Uterus (tissue), 3 donors: ENCODE measurements at regions not wholly inside any gene's neighbourhood (a gene's known extent, or its start where the extent isn't known, plus 50 kb on each side); places are given as distances from the start of the nearest gene placed in this dataset.

ENCODE experiments used
- DNase-seq, 2 donors: peaks; one replicate each; pipeline ENCODE4 v3.0.0-alpha.2; 2019 to 2020
- H3K27ac ChIP-seq, 2 donors: fragments of 200-600 bp; sonication (generic); 1 replicate in 1 of 2; 2 replicates in 1 of 2; pipeline ENCODE4 v1.5.1; 2016 to 2018
- H3K27me3 ChIP-seq, 2 donors: fragments of 200-600 bp; sonication (generic); one replicate each; pipeline ENCODE4 v1.5.1; 2018 to 2019; ENCODE audit warnings: control low read depth in 1 of 2
- H3K36me3 ChIP-seq, 2 donors: fragments of 200-600 bp; sonication (generic); one replicate each; pipeline ENCODE4 v1.5.1; 2019; ENCODE audit warnings: control low read depth in 1 of 2
- H3K4me1 ChIP-seq, 2 donors: fragments of 200-600 bp; sonication (generic); one replicate each; pipeline ENCODE4 v1.5.1; 2018 to 2019; ENCODE audit warnings: control low read depth in 1 of 2
- H3K4me3 ChIP-seq, 2 donors: fragments of 200-600 bp; sonication (generic); 1 replicate in 1 of 2; 2 replicates in 1 of 2; pipeline ENCODE4 v1.5.1; 2018 to 2019; ENCODE audit warnings: mild to moderate bottlenecking in 1 of 2
- H3K9me3 ChIP-seq, 2 donors: fragments of 200-600 bp; sonication (generic); one replicate each; pipeline ENCODE4 v1.5.1; 2019; ENCODE audit warnings: control low read depth in 1 of 2
- CTCF ChIP-seq, 4 experiments: fragments of 200-600 bp in 2 of 4; fragments of 450-650 bp in 2 of 4; sonication (generic) in 2 of 4; IDR thresholded peaks; one replicate each; pipeline ENCODE4 v1.5.1; 2016 to 2019; ENCODE audit warnings: antibody characterized with exemption in 4 of 4, mild to moderate bottlenecking in 2 of 4, moderate library complexity in 1 of 4
- POLR2A ChIP-seq, 2 donors: fragments of 450-650 bp; IDR thresholded peaks; one replicate each; pipeline ENCODE4 v1.6.1; 2016; ENCODE audit warnings: antibody characterized with exemption in 2 of 2, mild to moderate bottlenecking in 1 of 2, moderate library complexity in 1 of 2
- intact Hi-C: fragments of 100-400 bp; cut with DNase I; formaldehyde crosslinking; loops from one replicate; pipeline ENCODE4 v1.15.1; 2023; ENCODE audit warnings: low total_unique reads
- donor health status: DM: yes; HTN: yes; CAD: no.

- Histone ChIP-seq H3K9me3 (no peaks in the 10 kb centered on the region), H3K4me3 (no peak overlapping the region), H3K36me3 (no peaks in the 10 kb centered on the region), H3K27me3 (no peaks in the 10 kb centered on the region), H3K27ac (no peak overlapping the region), H3K4me1 (no peaks in the 10 kb centered on the region)
- TF ChIP-seq CTCF (IDR thresholded peaks at IDR 0.05) (no peak), POLR2A (IDR thresholded peaks at IDR 0.05) (no peak)
- intact Hi-C loops = no loop called here
- DNase-seq = no peak
These were observed 198.9 kb downstream of the FBXO8 start for GRCh38 chr4:174084542-174084941.

- DNase-seq = no peak
- Histone ChIP-seq H3K4me3 (no peak overlapping the region), H3K36me3 (no peaks in the 10 kb centered on the region), H3K27ac (no peak overlapping the region), H3K9me3 (no peaks in the 10 kb centered on the region), H3K4me1 (no peaks in the 10 kb centered on the region), H3K27me3 (no peaks in the 10 kb centered on the region)
- no peak for TF ChIP-seq POLR2A (IDR thresholded peaks at IDR 0.05)
- TF ChIP-seq CTCF (IDR thresholded peaks at IDR 0.05) = no peak
- intact Hi-C loops = no loop called here
These were observed 203.1 kb downstream of the FBXO8 start for GRCh38 chr4:174080361-174080760.

- DNase-seq = no peak
- TF ChIP-seq CTCF (IDR thresholded peaks at IDR 0.05) = no peak
- no peak for TF ChIP-seq POLR2A (IDR thresholded peaks at IDR 0.05)
- no peaks in the 10 kb centered on the region for H3K9me3 ChIP-seq
- no peak overlapping the region for H3K4me3 ChIP-seq
- no peak overlapping the region for H3K27ac ChIP-seq
- H3K36me3 ChIP-seq = no peaks in the 10 kb centered on the region
- H3K4me1 ChIP-seq = no peaks in the 10 kb centered on the region
- no peaks in the 10 kb centered on the region for H3K27me3 ChIP-seq
- intact Hi-C loops = no loop called here
These were observed 211.9 kb downstream of the FBXO8 start for GRCh38 chr4:174071595-174071994.

- Histone ChIP-seq H3K4me1 (no peaks in the 10 kb centered on the region), H3K4me3 (no peak overlapping the region), H3K27ac (no peak overlapping the region), H3K9me3 (no peaks in the 10 kb centered on the region), H3K36me3 (no peaks in the 10 kb centered on the region), H3K27me3 (no peaks in the 10 kb centered on the region)
- intact Hi-C loops = no loop called here
- TF ChIP-seq CTCF (IDR thresholded peaks at IDR 0.05) (no peak), POLR2A (IDR thresholded peaks at IDR 0.05) (no peak)
- no peak for DNase-seq
These were observed 213.6 kb downstream of the FBXO8 start for GRCh38 chr4:174069848-174070330.

- intact Hi-C loops = no loop called here
These were observed 216.8 kb downstream of the FBXO8 start for GRCh38 chr4:174066611-174067205.

GRCh38 chr4:174062831-174063230 lies 220.6 kb downstream of the FBXO8 start:
- Histone ChIP-seq H3K27me3 (no peaks in the 10 kb centered on the region), H3K36me3 (no peaks in the 10 kb centered on the region), H3K27ac (no peak overlapping the region), H3K4me3 (no peak overlapping the region), H3K4me1 (no peaks in the 10 kb centered on the region), H3K9me3 (no peaks in the 10 kb centered on the region)
- intact Hi-C loops = no loop called here
- TF ChIP-seq POLR2A (IDR thresholded peaks at IDR 0.05) (no peak), CTCF (IDR thresholded peaks at IDR 0.05) (no peak)
- DNase-seq = no peak

More at GRCh38 chr4:174066611-174067205, 216.8 kb downstream of the FBXO8 start:
- Histone ChIP-seq H3K27ac (no peak overlapping the region), H3K4me3 (no peak overlapping the region), H3K9me3 (no peaks in the 10 kb centered on the region), H3K4me1 (no peaks in the 10 kb centered on the region), H3K36me3 (no peaks in the 10 kb centered on the region), H3K27me3 (no peaks in the 10 kb centered on the region)
- no peak for DNase-seq
- no peak for TF ChIP-seq POLR2A (IDR thresholded peaks at IDR 0.05)
